Islet of Langerhans (tissue), 1 donor: ENCODE measurements at regions not wholly inside any gene's neighbourhood (a gene's known extent, or its start where the extent isn't known, plus 50 kb on each side); places are given as distances from the start of the nearest gene placed in this dataset.

Source experiments
- FAIRE-seq: peaks from one replicate; lab custom pipeline; 2011; peaks lifted over from hg19 to GRCh38; lab: Jason Lieb, UNC

- FAIRE-seq, result no peak
Observed at GRCh38 chr18:40752316-40752715, 1202.7 kb upstream of the PIK3C3 start.

- FAIRE-seq, result no peak
Observed at GRCh38 chr18:40751186-40751585, 1203.8 kb upstream of the PIK3C3 start.

DNA sequence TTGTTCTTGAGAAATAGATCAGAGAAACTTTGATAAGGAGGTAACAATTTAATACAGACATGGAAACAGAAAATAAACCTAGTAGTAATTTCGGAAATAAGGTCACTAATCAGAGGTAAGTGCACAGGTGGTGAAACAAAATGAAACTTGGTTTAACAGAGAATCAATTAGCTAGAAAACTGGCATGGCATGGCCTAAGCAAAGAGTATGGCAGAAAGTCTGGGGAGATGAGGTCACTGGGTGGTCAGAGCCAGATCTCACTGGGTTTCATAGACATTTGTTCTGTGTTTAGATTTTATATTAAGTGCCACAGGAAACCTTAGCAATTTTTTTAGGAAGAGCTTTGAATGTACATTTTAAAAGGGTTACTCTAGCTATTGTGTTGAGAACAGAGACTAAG lies 1216.0 kb upstream of the PIK3C3 start:
- FAIRE-seq, result no peak

DNA sequence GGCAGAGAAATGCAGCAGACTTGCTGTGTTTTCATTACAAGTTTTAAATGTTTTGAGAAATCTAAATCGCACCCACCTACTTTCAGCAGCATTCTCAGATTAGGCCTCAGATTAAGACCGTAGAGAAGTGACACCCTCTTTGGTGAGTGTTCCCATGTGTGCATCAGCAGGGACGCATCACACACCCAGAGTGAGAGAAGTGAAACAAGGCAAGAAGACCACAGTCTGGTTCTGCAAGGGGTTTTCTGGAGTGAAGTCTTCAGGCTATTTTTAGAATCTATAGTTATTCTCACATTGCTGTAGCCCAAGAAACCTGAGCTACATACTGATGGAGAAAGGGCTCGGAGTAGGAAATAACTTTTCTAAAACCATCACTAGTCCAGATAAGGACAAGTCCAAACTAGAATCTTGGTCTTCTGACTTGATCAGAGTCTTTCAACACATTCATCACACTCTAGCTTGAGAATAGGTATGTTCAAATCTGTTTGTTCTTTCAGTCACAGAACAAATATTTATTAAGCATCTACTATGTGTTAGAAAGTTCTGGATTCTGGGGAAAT lies 1216.6 kb upstream of the PIK3C3 start:
- FAIRE-seq, result no peak

GRCh38 chr18:40708726-40709125 lies 1246.3 kb upstream of the PIK3C3 start:
- no peak for FAIRE-seq

DNA sequence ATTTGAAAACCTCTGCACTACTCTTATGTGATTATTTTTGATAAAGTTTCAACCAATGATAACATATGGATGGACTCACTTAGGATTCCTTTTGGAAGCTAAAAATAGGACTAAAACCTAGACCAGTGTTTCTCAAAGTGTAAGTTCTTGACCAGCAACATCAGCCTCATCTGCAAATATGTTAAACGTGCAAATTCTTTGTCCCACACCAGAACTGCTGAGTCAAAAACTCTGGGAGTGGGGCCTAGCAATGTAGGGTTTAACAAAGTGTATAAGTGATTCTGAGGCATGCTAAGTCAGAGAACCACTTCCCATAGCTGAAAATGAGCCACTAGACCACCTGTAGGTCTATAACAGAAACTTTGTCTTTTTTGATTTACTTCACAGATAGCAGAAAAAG lies 1247.2 kb upstream of the PIK3C3 start:
- no peak for FAIRE-seq

DNA sequence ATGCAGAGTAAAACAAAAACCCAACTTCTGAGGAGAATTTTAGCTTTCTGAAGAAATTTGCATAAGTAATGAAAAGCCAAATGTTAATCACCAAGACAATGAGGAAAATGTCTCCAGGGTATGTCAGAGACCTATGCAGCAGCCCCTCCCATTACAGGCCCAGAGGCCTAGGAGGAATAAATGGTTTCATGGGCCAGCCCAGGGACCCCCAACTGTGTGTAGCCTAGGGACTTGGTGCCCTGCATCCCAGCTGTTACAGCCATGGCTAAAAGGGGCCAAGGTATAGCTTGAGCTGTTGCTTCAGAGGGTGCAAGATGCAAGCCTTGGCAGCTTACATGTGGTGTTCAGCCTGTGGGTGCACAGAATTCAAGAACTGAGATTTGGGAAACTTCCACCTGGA lies 1256.9 kb upstream of the PIK3C3 start:
- FAIRE-seq, result no peak

DNA sequence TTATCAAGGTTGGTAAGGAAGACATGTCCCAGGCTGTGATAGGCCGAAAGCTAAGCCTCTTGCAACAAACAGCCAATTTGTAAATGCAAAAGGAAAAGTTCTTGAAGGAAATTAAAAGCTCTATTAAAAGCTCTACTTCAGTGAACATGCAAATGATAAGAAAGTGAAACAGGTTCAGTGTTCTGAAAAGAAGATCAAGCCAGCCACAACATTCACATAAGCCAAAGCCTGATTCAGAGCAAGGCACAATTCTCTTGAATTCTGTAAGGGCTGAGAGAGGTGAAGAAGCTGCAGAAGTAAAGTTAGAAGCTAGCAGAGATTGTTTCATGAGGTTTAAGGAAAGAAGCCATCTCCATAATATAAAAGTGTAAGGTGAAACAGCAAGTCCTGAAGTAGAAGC lies 1259.5 kb upstream of the PIK3C3 start:
- FAIRE-seq, result no peak

DNA sequence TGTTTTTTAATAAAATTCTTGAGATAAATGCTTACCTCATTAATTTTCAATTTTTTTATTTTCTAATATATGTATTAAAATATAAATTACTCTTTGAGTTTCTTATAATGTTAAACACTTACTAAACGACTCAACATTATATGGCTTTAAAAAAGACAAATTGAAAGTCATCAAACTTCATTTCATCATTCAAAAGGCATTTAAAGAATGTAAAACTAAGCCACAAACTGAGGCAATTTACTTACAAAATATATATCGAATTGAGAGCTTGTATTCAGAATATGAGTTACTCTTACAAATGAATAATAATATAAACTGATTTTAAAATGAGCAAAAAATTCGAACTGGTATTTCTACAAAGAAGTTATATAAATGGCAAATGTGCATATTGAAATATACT lies 1262.2 kb upstream of the PIK3C3 start:
- FAIRE-seq, result no peak

DNA sequence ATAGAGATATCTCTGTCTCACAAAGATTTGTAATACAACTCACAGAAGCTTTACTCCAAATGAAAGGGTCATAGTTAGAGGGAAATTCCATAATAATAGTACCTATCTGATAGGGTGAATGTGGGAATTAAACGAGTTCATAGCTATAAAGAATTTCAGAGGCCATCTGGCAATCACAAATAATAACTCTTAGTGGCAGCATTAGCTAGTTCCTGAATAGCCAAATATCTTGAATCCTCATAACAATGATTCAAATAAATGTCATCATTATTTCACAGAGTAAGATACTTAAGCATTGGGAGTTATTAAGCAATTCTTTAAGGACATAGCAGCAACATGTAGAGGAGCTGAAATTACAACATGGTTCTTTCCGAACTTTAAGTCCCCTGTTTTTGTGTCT lies 1265.0 kb upstream of the PIK3C3 start:
- no peak for FAIRE-seq

- no peak for FAIRE-seq
Observed at GRCh38 chr18:40687399-40687798, 1267.6 kb upstream of the PIK3C3 start.

- FAIRE-seq, result no peak
Observed at GRCh38 chr18:40686836-40687235, 1268.2 kb upstream of the PIK3C3 start.

GRCh38 chr18:40685219-40685618 lies 1269.8 kb upstream of the PIK3C3 start:
- no peak for FAIRE-seq

DNA sequence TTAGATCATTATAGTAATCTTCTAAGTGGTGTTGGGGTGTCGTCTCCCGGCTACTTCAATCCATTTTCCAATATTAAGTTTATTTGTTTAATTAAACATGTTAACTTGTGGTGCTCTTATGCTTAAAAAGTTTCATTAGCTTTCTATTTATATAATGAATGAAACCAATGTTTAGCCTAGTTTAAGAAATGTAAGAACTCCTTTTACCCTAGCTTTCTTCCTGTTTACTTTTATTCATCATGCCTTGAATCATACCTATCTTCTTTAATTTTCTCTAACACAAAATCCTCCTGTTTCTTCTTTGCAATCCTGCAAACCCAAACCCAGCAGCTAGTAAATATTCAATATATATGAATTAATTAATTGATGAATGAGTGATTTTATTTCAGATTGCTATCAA lies 1276.7 kb upstream of the PIK3C3 start:
- no peak for FAIRE-seq

GRCh38 chr18:40676668-40677067 lies 1278.4 kb upstream of the PIK3C3 start:
- FAIRE-seq, result no peak

- no peak for FAIRE-seq
Observed at GRCh38 chr18:40673150-40673549, 1281.9 kb upstream of the PIK3C3 start.

DNA sequence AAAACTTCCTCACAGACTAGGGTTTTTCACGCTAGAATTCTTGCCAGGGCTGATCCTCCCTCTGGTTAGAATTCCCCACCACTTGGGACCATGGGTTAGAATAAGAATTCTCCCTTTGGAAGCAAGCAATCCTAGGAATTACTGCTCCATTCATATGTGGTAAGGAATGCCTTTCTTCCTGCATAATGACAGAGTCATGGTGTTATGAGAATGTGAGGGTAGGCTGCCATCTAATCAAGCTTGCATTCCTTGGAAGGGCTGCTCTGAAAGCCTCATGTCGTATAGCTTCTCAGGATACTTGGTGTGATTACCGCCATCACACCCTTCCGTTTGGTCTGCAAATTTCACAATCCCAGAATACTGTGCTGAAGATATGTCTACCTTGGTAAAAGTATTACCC lies 1282.4 kb upstream of the PIK3C3 start:
- no peak for FAIRE-seq

DNA sequence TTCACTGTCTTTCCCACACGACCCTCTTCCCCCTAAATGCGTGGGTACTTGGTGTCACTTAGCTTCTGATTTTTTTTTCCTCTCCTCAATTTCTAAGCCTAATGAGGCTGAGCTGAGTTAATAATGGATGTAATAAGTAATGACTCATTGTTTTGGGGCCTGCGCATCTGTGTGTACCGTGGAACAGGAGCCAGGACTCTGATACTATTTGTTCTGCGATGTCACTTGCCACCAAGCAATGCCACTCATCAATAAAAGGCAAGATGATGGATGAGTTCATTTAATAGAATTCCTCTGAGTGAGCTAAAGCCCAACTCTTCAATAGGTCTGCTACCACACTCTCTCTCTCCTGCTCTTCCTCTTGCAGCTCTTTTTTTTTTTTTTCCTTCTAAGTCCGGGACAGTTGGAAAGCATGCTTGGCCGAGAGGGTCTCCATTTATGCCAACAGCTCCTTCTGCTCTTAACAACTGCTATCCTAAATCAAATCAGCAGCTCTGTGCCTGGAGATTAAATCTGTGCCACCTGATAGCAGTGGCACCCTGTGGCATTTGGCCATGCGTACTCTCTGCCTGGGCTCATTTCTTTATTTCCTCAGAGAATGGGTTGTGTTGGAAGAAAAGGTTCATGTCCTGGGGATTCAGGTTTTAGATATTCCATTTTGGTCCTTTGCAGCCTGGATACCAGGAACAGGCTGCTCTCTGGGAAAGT lies 1284.2 kb upstream of the PIK3C3 start:
- FAIRE-seq, result no peak

- no peak for FAIRE-seq
Observed at GRCh38 chr18:40662898-40663437, 1292.1 kb upstream of the PIK3C3 start.

- no peak for FAIRE-seq
Observed at GRCh38 chr18:40653682-40654081, 1301.4 kb upstream of the PIK3C3 start.

GRCh38 chr18:40652321-40652720 lies 1302.7 kb upstream of the PIK3C3 start:
- no peak for FAIRE-seq

GRCh38 chr18:40651163-40651562 lies 1303.9 kb upstream of the PIK3C3 start:
- FAIRE-seq, result no peak

DNA sequence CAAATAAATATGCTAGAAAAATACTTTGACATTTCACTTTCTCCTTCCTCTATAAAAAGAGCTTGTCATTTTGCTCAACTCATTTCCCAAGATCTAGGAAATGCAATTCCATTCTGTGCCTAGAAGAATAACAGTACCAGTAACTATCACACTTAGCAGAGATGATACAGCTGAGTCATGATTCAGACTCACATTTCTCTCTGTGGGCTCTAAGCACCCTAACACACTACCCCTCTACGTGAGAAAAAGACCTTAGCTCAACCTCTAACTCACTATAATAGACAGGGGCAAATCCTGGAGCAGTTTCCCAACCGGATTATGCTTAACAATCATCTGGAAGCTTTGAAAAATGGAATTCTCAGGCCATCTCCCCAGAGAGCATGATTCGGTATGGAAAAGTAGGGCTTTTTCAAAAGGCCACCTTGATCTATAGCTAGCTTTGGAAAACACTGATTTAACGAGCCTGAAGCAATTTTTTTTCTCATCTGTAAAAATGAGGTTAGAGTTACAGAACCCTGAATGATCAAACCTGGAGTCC lies 1312.3 kb upstream of the PIK3C3 start:
- no peak for FAIRE-seq

- FAIRE-seq, result no peak
Observed at GRCh38 chr18:40631319-40631718, 1323.7 kb upstream of the PIK3C3 start.
